ENCODE measurements at regions not wholly inside any gene's neighbourhood (a gene's known extent, or its start where the extent isn't known, plus 50 kb on each side); places are given as distances from the start of the nearest gene placed in this dataset.

GRCh38 chr16:48918520-48919258 is 308.7 kb upstream of the N4BP1 start:
- TF ChIP-seq POLR2AphosphoS5 (IDR thresholded peaks at IDR 0.05; ENCODE audit: low read depth, low read length) = no peak
- no peak for TF ChIP-seq POLR2A (IDR thresholded peaks at IDR 0.05; ENCODE audit: low read depth, low read length)
- no peak for TF ChIP-seq TAF1 (IDR thresholded peaks at IDR 0.05; ENCODE audit: low read depth, low read length)

Data from GM12891 (cell line).